H9 (cell line): ENCODE measurements at regions not wholly inside any gene's neighbourhood (a gene's known extent, or its start where the extent isn't known, plus 50 kb on each side); places are given as distances from the start of the nearest gene placed in this dataset.

Source experiments
- DNase-seq: peaks from one replicate; pipeline ENCODE4 v3.0.0-alpha.2; 2017
- H2AFZ ChIP-seq: one replicate; pipeline ENCODE4 v1.6.1; 2013; ENCODE audit warnings: mild to moderate bottlenecking, low read length, control low read depth, moderate library complexity
- H2AK5ac ChIP-seq: 2 replicates; pipeline ENCODE4 v1.6.1; 2013; ENCODE audit warnings: low read length, control low read depth, mixed read lengths; ENCODE audit not compliant: insufficient read length
- H2BK120ac ChIP-seq: one replicate; pipeline ENCODE4 v1.6.1; 2013; ENCODE audit warnings: low read depth, mild to moderate bottlenecking, low read length, control low read depth, inconsistent platforms; ENCODE audit not compliant: poor library complexity, severe bottlenecking
- H2BK12ac ChIP-seq: 2 replicates; pipeline ENCODE4 v1.6.1; 2013; ENCODE audit warnings: low read length, control low read depth, mixed read lengths, low read depth; ENCODE audit not compliant: insufficient read length
- H2BK15ac ChIP-seq: 2 replicates; pipeline ENCODE4 v1.6.1; 2013; ENCODE audit warnings: low read depth, low read length, control low read depth
- H2BK20ac ChIP-seq: one replicate; pipeline ENCODE4 v1.6.1; 2013; ENCODE audit warnings: low read depth, mild to moderate bottlenecking, low read length, control low read depth, inconsistent platforms; ENCODE audit not compliant: poor library complexity, severe bottlenecking
- H2BK5ac ChIP-seq: 2 replicates; pipeline ENCODE4 v1.6.1; 2013; ENCODE audit warnings: low read length, control low read depth, mixed read lengths; ENCODE audit not compliant: insufficient read length
- H3K14ac ChIP-seq: 2 replicates; pipeline ENCODE4 v1.6.1; 2013; ENCODE audit warnings: low read length, control low read depth; ENCODE audit not compliant: insufficient read depth
- H3K18ac ChIP-seq: 2 replicates; pipeline ENCODE4 v1.6.1; 2013; ENCODE audit warnings: low read depth, mild to moderate bottlenecking, mixed read lengths, low read length, control low read depth; ENCODE audit not compliant: insufficient read length
- H3K23ac ChIP-seq: 2 replicates; pipeline ENCODE4 v1.6.1; 2013; ENCODE audit warnings: low read length, control low read depth, mixed read lengths, low read depth; ENCODE audit not compliant: insufficient read length
- H3K23me2 ChIP-seq: 2 replicates; pipeline ENCODE4 v1.6.1; 2013; ENCODE audit warnings: low read depth, mild to moderate bottlenecking, mixed read lengths, low read length, control low read depth; ENCODE audit not compliant: insufficient read length, poor library complexity, severe bottlenecking
- H3K27ac ChIP-seq: 2 replicates; pipeline ENCODE4 v1.5.1; 2013; ENCODE audit warnings: low read length, control low read depth, mixed read lengths, low read depth; ENCODE audit not compliant: insufficient read length
- H3K27me3 ChIP-seq: 2 replicates; pipeline ENCODE4 v1.6.1; 2013; ENCODE audit warnings: low read length, control low read depth, inconsistent platforms; ENCODE audit not compliant: insufficient read depth
- H3K4ac ChIP-seq: 2 replicates; pipeline ENCODE4 v1.6.1; 2013; ENCODE audit warnings: low read depth, mild to moderate bottlenecking, control low read depth, inconsistent platforms, low read length, moderate library complexity
- H3K4me1 ChIP-seq: 2 replicates; pipeline ENCODE4 v1.6.1; 2013; ENCODE audit warnings: low read length, control low read depth, inconsistent platforms; ENCODE audit not compliant: insufficient read depth
- H3K4me2 ChIP-seq: 2 replicates; pipeline ENCODE4 v1.6.1; 2013; ENCODE audit warnings: low read length, control low read depth, mixed read lengths; ENCODE audit not compliant: insufficient read length, insufficient read depth
- H3K56ac ChIP-seq: 2 replicates; pipeline ENCODE4 v1.6.1; 2013; ENCODE audit warnings: low read depth, mild to moderate bottlenecking, mixed read lengths, low read length, control low read depth; ENCODE audit not compliant: insufficient read length
- H3K79me1 ChIP-seq: 2 replicates; pipeline ENCODE4 v1.6.1; 2013; ENCODE audit warnings: low read depth, mild to moderate bottlenecking, moderate library complexity, low read length, control low read depth, inconsistent platforms; ENCODE audit not compliant: insufficient read depth, poor library complexity, severe bottlenecking
- H3K79me2 ChIP-seq: 2 replicates; pipeline ENCODE4 v1.6.1; 2013; ENCODE audit warnings: low read length, control low read depth, inconsistent platforms; ENCODE audit not compliant: insufficient read depth
- H3K9ac ChIP-seq: 2 replicates; pipeline ENCODE4 v1.6.1; 2013; ENCODE audit warnings: low read length, control low read depth, mixed read lengths; ENCODE audit not compliant: insufficient read length; ENCODE audit errors: extremely low read depth
- H3K9me3 ChIP-seq: one replicate; pipeline ENCODE4 v1.6.1; 2013; ENCODE audit warnings: low read depth, low read length, inconsistent platforms; ENCODE audit not compliant: control insufficient read depth
- H3T11ph ChIP-seq: one replicate; pipeline ENCODE4 v1.6.1; 2013; ENCODE audit warnings: mild to moderate bottlenecking, low read length, control low read depth, inconsistent platforms
- H4K20me1 ChIP-seq: one replicate; pipeline ENCODE4 v1.6.1; 2013; ENCODE audit not compliant: control insufficient read depth, insufficient read length, insufficient read depth
- H4K5ac ChIP-seq: 2 replicates; pipeline ENCODE4 v1.6.1; 2013; ENCODE audit warnings: low read depth, mild to moderate bottlenecking, mixed read lengths, low read length, control low read depth; ENCODE audit not compliant: insufficient read length
- H4K8ac ChIP-seq: replicated peaks from 2 replicates; pipeline ENCODE4 v1.6.1; 2013; ENCODE audit warnings: low read length, control low read depth, mixed read lengths, low read depth; ENCODE audit not compliant: insufficient read length
- H4K91ac ChIP-seq: 2 replicates; pipeline ENCODE4 v1.6.1; 2013; ENCODE audit warnings: low read depth, mild to moderate bottlenecking, moderate library complexity, mixed read lengths, low read length, control low read depth; ENCODE audit not compliant: insufficient read length
- H3K27ac Mint-ChIP-seq, 3 experiments: 2 replicates in 2 of 3; 3 replicates in 1 of 3; pipeline ENCODE4 v1.8.0; 2020 to 2021; ENCODE audit warnings: mixed read lengths in 3 of 3, mild to moderate bottlenecking in 1 of 3, moderate library complexity in 1 of 3
- H3K27me3 Mint-ChIP-seq: 2 replicates; pipeline ENCODE4 v1.8.0; 2021; ENCODE audit warnings: low read depth, mild to moderate bottlenecking, moderate library complexity, mixed read lengths
- H3K36me3 Mint-ChIP-seq, 3 experiments: 2 replicates in 2 of 3; 3 replicates in 1 of 3; pipeline ENCODE4 v1.8.0; 2020 to 2021; ENCODE audit warnings: low read depth in 3 of 3, mixed read lengths in 3 of 3; ENCODE audit not compliant: insufficient read depth in 1 of 3
- H3K4me1 Mint-ChIP-seq, 2 experiments: 2 replicates each; pipeline ENCODE4 v1.8.0; 2020; ENCODE audit warnings: mixed read lengths in 2 of 2
- H3K4me3 Mint-ChIP-seq, 2 experiments: 2 replicates in 1 of 2; 3 replicates in 1 of 2; pipeline ENCODE4 v1.8.0; 2020 to 2021; ENCODE audit warnings: mild to moderate bottlenecking in 2 of 2, mixed read lengths in 2 of 2, moderate library complexity in 1 of 2
- H3K9me3 Mint-ChIP-seq, 2 experiments: 2 replicates in 1 of 2; 3 replicates in 1 of 2; pipeline ENCODE4 v1.8.0; 2020; ENCODE audit warnings: mild to moderate bottlenecking in 2 of 2, mixed read lengths in 2 of 2, moderate library complexity in 1 of 2
- WGBS: extraction: QIAGEN DNeasy Blood & Tissue Kit; methylation state at CpG from one replicate; pipeline ENCODE4 v1.1.7; 2013; ENCODE audit warnings: missing lambda C conversion rate, low lambda C conversion rate, mixed read lengths; ENCODE audit not compliant: insufficient read length; ENCODE audit errors: extremely low coverage; 5-methylcytosine and 5-hydroxymethylcytosine counted together
- TF ChIP-seq, protein P1 (sequence below): fragments of 200-600 bp; sonication (generic); conservative IDR thresholded peaks from 3 replicates; pipeline ENCODE4 v1.8.0; 2021; ENCODE audit warnings: antibody characterized with exemption, mild to moderate bottlenecking

DNA sequence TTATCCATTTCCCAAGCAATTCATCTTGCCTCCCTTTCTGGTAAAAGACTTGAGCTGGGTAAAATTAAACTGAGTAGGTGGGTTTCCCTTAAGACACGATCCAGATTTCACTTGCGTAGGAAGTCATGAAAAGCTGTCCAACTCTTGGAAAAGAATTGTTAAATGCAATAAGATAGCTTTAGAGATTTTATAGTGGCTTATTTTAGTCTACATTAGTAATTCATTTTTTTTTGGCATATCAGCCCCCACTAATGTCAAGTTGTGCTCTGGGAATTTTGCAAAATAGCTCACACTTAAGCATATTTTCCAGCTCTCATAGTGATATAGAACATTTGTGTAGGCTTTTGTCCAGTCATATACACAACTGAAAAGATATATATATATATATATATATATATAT lies 344.7 kb upstream of the FIGN start:
- Histone ChIP-seq H2BK5ac (no peak overlapping the region), H3K14ac (no peak overlapping the region), H3K27ac (no peak overlapping the region), H2BK15ac (no peak overlapping the region), H3K9ac (no peak overlapping the region), H2BK12ac (no peak overlapping the region), H3K4me1 (no peaks in the 10 kb centered on the region), H3K4me2 (no peak overlapping the region), H2AFZ (no peak overlapping the region), H3T11ph (no peak overlapping the region), H3K23me2 (no peaks in the 10 kb centered on the region), H3K23ac (no peak overlapping the region), H4K20me1 (no peaks in the 10 kb centered on the region), H3K27me3 (no peaks in the 10 kb centered on the region), H3K79me2 (no peaks in the 10 kb centered on the region), H3K79me1 (no peaks in the 10 kb centered on the region), H3K18ac (no peak overlapping the region), H2AK5ac (no peak overlapping the region), H4K91ac (no peak overlapping the region), H4K8ac (no peak overlapping the region), H4K5ac (no peak overlapping the region), H3K56ac (no peak overlapping the region), H3K9me3 (no peaks in the 10 kb centered on the region), H2BK120ac (no peak overlapping the region), H2BK20ac (no peak overlapping the region), H3K4ac (no peak overlapping the region)
- Mint-ChIP-seq H3K4me1 (peaks cover 0 to 3% of the 10 kb centered on the region in 2 experiments; a peak in 2 of 4 replicates), H3K27ac (no peak overlapping the region), H3K4me3 (no peak overlapping the region), H3K9me3 (no peaks in the 10 kb centered on the region; a peak in 1 of 5 replicates), H3K27me3 (no peaks in the 10 kb centered on the region), H3K36me3 (no peaks in the 10 kb centered on the region)
- TF ChIP-seq, protein P1, sequence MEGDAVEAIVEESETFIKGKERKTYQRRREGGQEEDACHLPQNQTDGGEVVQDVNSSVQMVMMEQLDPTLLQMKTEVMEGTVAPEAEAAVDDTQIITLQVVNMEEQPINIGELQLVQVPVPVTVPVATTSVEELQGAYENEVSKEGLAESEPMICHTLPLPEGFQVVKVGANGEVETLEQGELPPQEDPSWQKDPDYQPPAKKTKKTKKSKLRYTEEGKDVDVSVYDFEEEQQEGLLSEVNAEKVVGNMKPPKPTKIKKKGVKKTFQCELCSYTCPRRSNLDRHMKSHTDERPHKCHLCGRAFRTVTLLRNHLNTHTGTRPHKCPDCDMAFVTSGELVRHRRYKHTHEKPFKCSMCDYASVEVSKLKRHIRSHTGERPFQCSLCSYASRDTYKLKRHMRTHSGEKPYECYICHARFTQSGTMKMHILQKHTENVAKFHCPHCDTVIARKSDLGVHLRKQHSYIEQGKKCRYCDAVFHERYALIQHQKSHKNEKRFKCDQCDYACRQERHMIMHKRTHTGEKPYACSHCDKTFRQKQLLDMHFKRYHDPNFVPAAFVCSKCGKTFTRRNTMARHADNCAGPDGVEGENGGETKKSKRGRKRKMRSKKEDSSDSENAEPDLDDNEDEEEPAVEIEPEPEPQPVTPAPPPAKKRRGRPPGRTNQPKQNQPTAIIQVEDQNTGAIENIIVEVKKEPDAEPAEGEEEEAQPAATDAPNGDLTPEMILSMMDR: no peak
- WGBS: no CpG with 5 or more reads among the region's 2 CpGs
- DNase-seq: no peak
